ENCODE measurements at regions not wholly inside any gene's neighbourhood (a gene's known extent, or its start where the extent isn't known, plus 50 kb on each side); places are given as distances from the start of the nearest gene placed in this dataset.

DNA sequence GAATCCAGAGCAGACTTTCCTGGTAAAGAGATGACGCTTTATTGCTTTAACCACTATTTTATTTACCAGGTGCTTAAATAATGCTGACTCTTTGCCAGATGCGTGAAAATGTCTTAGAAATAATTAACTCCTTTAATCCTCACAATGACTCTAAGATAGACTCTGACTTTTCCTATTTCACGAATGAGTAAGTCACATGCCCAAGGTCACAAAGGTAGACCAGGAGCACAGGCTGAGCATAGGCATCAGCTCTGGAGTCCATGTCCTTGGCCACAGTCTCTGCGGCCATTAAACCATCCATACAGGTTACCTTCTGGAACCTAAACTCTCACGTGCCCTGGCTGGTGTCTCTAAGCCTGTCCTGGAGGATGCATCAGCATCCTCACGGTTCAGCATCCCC lies 87.3 kb downstream of the ERCC5 start:
- TF ChIP-seq, protein P1, sequence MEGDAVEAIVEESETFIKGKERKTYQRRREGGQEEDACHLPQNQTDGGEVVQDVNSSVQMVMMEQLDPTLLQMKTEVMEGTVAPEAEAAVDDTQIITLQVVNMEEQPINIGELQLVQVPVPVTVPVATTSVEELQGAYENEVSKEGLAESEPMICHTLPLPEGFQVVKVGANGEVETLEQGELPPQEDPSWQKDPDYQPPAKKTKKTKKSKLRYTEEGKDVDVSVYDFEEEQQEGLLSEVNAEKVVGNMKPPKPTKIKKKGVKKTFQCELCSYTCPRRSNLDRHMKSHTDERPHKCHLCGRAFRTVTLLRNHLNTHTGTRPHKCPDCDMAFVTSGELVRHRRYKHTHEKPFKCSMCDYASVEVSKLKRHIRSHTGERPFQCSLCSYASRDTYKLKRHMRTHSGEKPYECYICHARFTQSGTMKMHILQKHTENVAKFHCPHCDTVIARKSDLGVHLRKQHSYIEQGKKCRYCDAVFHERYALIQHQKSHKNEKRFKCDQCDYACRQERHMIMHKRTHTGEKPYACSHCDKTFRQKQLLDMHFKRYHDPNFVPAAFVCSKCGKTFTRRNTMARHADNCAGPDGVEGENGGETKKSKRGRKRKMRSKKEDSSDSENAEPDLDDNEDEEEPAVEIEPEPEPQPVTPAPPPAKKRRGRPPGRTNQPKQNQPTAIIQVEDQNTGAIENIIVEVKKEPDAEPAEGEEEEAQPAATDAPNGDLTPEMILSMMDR (IDR thresholded peaks at IDR 0.05; ENCODE audit: poor library complexity) = no peak
- TF ChIP-seq EZH2phosphoT487 (IDR thresholded peaks at IDR 0.05; ENCODE audit: low read depth, severe bottlenecking, unreplicated experiment) (no peak), EZH2 (IDR thresholded peaks at IDR 0.05; ENCODE audit: borderline replicate concordance) (no peak)

All from hepatocyte (in vitro differentiated cells).